ENCODE measurements at regions not wholly inside any gene's neighbourhood (a gene's known extent, or its start where the extent isn't known, plus 50 kb on each side); places are given as distances from the start of the nearest gene placed in this dataset.

GRCh38 chr12:25752710-25753309, 199.7 kb upstream of the LMNTD1 start:
- TF ChIP-seq CTCF (IDR thresholded peaks at IDR 0.05) (no peak), POLR2A (IDR thresholded peaks at IDR 0.05) (no peak)
